ENCODE measurements at regions not wholly inside any gene's neighbourhood (a gene's known extent, or its start where the extent isn't known, plus 50 kb on each side); places are given as distances from the start of the nearest gene placed in this dataset.
"Not testable (repeated sequence)": the region's sequence is repeated elsewhere in the genome, so short reads cannot be mapped to it uniquely, and the experiment has no call there.

GRCh38 chr13:60214213-60215055 is 50.7 kb upstream of the DIAPH3 start:
- no peak for DNase-seq (ENCODE audit: low spot score)

DNA sequence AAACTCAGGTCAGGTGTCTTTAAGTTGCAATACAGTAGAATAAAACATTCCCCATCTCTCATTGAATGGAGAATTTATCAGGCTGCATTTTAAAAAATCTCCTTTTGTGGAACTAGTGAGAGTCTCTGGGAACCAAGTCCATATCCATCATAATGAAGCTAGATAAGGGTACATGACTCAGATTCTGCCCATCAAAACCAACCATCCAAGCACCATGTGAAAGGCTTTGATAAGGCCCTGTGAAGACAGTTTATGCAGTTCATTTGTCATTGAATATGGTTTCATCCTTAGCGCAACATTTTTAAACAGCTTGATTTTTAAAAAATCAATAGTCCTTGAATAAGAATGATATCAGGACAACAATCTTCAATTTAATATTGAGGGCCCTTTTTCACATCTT is 56.3 kb upstream of the DIAPH3 start:
- DNase-seq (ENCODE audit: low spot score), result no peak

DNA sequence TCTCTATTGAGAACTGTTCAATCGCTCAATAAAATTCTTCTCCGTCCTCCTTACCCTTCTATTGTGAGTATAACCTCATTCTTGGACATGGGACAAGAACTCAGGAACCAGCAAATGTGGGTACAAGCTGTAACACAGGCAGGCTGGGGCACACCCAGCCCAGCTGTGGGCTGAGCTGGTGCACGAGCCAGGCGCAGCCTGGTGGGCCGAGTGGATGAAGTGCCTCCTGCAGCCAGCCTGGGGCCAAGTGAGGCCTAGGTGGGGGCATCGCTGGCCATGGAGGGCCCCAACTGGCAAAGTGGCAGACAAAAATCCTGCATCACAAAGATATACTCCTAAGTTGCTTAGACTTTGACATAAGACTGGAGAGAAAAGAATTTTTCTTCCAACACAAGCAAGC is 57.9 kb upstream of the DIAPH3 start:
- DNase-seq (ENCODE audit: low spot score), result no peak

- DNase-seq (ENCODE audit: low spot score), result peak; percentile 3
Observed at GRCh38 chr13:60226507-60226906, 62.8 kb upstream of the DIAPH3 start.

GRCh38 chr13:60227158-60227557 is 63.4 kb upstream of the DIAPH3 start:
- DNase-seq (ENCODE audit: low spot score), result no peak

DNA sequence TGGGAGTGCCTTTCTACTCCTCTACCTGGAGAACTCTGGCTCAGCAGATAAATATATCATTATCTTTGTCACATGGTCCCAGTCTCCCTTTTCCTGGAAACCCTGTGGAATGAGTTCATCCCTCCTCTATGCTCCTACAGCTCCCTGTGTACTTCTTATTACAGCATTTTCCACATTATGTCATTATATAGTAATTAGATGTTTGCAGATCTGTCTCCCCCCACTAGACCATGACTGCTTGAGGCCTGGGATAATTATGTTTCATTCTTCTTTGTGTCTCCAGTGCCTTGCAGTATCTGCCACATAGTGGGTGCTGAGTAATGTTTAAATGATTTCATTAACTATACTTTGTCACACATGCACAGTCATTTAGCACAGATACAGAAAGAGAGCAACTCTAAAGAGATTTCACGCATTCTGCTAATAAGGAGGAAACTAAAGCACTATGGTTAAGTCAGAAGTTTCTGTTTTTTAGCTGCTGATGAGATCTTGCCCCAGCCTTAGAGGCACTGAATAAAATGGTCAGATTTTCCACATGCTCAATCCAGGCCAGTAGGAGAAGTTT is 66.1 kb upstream of the DIAPH3 start:
- DNase-seq (ENCODE audit: low spot score), result no peak

DNA sequence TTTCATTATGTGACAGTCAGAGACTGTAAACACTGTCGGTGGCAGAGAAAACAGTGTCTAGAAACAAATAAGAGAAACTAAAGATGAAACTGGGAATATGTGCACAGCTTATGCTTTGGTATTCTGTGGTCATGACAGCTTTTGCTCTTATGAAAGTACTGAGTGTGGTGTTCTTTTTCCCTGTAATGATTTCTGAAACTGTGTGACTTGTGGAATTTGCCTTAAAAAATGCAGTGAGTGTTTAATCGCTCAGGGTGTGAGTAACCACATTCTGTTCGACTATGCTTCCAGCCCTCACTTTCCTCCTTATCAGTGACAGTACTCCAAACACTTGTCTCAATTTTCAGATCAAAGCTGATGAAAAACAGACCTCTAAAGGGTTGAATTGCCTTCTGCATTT is 66.9 kb upstream of the DIAPH3 start:
- no peak for DNase-seq (ENCODE audit: low spot score)

GRCh38 chr13:60242043-60242595 is 78.4 kb upstream of the DIAPH3 start:
- no peak for DNase-seq (ENCODE audit: low spot score)

GRCh38 chr13:60244381-60244780 is 80.7 kb upstream of the DIAPH3 start:
- no peak for DNase-seq (ENCODE audit: low spot score)

DNA sequence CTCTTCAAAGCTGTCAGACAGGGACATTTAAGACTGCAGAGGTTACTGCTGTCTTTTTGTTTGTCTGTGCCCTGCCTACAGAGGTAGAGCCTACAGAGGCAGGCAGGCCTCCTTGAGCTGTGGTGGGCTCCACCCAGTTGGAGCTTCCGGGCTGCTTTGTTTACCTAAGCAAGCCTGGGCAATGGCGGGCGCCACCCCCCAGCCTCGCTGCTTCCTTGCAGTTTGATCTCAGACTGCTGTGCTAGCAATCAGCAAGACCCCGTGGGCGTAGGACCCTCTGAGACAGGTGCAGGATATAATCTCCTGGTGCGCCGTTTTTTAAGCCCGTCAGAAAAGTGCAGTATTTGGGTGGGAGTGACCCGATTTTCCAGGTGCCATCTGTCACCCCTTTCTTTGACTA is 87.7 kb upstream of the DIAPH3 start:
- DNase-seq (ENCODE audit: low spot score), result not testable (repeated sequence)

DNA sequence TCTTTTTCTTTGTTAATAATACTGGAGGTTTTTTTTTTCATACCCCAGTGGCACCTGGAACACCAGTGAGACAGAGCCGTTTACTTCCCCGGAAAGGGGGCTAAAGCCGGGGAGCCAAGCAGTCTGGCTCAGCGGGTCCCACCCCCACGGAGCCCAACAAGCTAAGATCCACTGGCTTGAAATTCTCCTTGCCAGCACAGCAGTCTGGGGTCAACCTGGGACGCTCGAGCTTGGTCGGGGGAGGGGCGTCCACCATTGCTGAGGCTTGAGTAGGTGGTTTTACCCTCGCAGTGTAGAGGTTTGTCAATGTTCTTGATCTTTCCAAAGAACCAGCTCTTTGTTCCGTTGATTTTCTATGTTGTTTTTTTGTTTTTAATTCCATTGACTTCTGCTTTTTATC is 94.6 kb upstream of the DIAPH3 start:
- DNase-seq (ENCODE audit: low spot score), result no peak

GRCh38 chr13:60260440-60260839 is 96.7 kb upstream of the DIAPH3 start:
- DNase-seq (ENCODE audit: low spot score), result no peak

DNA sequence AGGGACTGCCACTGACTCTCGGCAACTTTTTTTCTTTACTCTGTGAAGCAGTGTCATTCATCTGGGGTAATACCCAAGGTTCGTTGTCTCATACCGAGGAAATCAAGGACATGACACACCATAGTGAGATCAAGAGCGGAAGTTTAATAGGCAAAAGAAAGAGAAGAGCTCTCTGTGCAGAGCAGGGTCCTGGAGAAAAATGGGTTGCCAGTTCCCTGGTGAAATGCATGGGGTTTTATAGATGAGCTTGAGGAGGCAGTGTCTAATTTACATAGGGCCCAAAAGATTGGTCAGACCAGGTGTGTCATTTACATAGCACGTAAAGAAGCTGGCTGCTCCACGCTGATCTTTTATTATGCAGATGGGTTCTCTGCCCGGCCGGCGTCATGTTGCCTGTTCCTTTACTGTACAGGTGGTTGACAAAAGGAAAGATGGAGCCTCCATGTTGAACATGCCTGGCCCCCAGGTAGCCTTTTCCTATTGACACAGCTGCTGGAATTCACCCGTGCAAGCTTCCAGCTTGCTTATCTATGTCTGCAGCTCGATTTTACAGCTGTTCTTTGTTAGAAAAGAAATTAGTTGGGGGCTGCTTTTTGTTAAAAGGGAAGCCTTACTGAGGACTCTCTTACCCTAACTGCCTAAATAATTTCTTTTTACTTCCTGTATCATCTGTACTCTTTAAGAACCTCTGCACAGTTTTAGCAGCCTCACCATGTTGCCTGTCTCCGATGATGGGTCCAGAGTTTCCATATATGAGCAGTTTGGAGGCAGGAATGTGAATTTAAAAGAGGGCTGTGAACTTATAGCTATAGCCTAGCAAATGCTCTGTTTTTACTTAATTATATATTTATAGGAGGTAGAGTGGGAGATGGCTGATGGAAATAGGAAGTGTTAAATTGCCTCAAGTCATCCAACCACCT is 98.0 kb upstream of the DIAPH3 start:
- DNase-seq (ENCODE audit: low spot score), result no peak

DNA sequence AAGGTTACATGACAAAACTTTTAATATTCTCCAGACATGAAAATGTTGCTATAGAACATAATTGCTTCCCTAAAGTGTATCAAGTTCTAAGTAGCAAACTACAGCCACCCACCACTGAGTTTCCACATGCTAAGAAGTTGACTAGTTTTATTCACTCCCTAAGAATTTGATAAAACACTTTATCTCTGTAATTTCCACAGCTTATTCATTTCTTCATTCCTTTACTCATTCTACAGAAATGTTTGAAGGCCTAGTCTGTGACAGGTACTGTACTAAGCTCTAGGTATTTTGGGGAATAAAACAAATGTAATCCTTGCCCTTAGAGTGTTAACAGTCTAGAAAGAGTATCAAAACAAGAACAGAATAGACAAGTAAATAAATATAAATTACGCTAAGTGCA is 101.8 kb upstream of the DIAPH3 start:
- DNase-seq (ENCODE audit: low spot score), result no peak

- DNase-seq (ENCODE audit: low spot score), result no peak
Observed at GRCh38 chr13:60267498-60268202, 103.9 kb upstream of the DIAPH3 start.

DNA sequence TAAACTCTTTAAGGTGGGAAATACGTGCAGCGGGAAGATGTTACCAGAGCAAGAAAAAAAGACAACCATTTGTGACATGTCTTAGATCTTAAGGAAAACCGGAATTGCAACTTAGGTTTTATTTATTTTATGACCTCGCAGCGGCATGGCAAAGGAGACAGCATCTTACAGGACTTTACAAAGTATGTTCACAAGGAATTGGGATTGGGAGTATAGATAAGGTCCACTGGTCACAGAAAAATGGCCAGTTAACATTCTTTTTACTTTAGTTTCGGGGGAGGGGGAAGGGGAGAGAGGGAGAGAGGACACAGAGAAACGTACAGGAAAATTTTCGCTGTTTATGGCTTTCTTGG is 104.5 kb upstream of the DIAPH3 start:
- DNase-seq (ENCODE audit: low spot score), result no peak

GRCh38 chr13:60273971-60274527 is 110.3 kb upstream of the DIAPH3 start:
- DNase-seq (ENCODE audit: low spot score), result no peak

GRCh38 chr13:60274655-60275054 is 110.9 kb upstream of the DIAPH3 start:
- no peak for DNase-seq (ENCODE audit: low spot score)

- no peak for DNase-seq (ENCODE audit: low spot score)
Observed at GRCh38 chr13:60275208-60275607, 111.5 kb upstream of the DIAPH3 start.

DNA sequence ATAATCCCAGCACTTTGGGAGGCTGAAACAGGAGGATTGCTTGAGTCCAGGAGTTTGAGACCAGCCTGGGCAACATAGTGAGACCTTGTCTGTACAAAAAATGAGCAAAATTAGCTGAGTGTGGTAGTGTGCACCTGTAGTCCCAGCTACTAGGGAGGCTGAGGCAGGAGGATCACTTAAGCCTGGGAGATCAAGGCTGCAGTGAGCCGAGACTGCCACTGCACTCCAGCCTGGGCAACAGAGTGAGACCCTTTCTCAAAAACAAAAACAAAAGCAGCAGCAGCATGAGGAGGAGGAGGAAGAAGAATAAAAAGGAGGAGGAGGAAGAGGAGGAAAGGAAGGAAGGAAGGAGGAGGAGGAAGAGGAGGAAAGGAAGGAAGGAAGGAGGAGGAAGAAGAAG is 116.5 kb upstream of the TDRD3 start:
- DNase-seq (ENCODE audit: low spot score), result not testable (repeated sequence)

DNA sequence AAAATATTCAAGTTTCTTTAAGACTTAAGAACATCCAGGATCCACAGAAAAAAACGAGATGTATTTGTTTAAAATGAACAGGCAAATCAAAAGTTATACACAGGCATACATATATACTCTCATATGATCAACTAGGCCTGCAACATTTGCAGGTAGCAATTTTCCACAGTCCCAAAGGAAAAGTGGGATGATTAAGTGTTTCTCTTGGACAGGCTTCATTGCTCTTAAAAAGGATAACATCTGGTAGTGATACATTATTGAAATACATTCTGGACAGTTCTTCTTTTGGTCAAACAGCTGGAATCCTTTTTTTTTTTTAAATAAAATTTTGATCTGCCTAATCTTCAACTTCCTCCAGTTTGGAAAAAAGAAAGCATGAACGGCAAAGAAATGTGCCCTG is 114.8 kb upstream of the TDRD3 start:
- no peak for DNase-seq (ENCODE audit: low spot score)

GRCh38 chr13:60282708-60283107 is 114.3 kb upstream of the TDRD3 start:
- DNase-seq (ENCODE audit: low spot score), result no peak

Measured in LoVo (cell line).